CD14-positive monocyte (primary cell): ENCODE measurements at regions not wholly inside any gene's neighbourhood (a gene's known extent, or its start where the extent isn't known, plus 50 kb on each side); places are given as distances from the start of the nearest gene placed in this dataset.

Experiments used
- DNase-seq, 3 donors: peaks; one replicate each; pipeline ENCODE4 v3.0.0-alpha.2; 2011 to 2022
- H2AFZ ChIP-seq: 2 replicates; pipeline ENCODE4 v1.6.0; 2012; ENCODE audit warnings: mild to moderate bottlenecking, low read depth, low read length, inconsistent platforms; ENCODE audit not compliant: insufficient read depth, poor library complexity, severe bottlenecking
- H3K27ac ChIP-seq, 2 donors: 1 replicate in 1 of 2; 2 replicates in 1 of 2; pipeline ENCODE4 v1.5.1; 2012 to 2013; ENCODE audit warnings: low read length in 2 of 2, control low read depth in 1 of 2, inconsistent platforms in 1 of 2, low read depth in 1 of 2, mild to moderate bottlenecking in 1 of 2
- H3K27me3 ChIP-seq, 2 donors: one replicate each; pipeline versions ENCODE4 v1.6.0 to v1.6.1; 2011 to 2013; ENCODE audit warnings: low read length in 2 of 2; ENCODE audit not compliant: control insufficient read depth in 2 of 2, insufficient read depth in 2 of 2
- H3K36me3 ChIP-seq, 2 donors: replicated peaks in 1 of 2; 1 replicate in 1 of 2; 2 replicates in 1 of 2; pipeline versions ENCODE4 v1.5.1 to v1.6.1; 2012 to 2013; ENCODE audit warnings: low read length in 2 of 2, control low read depth in 1 of 2, inconsistent platforms in 1 of 2, mild to moderate bottlenecking in 1 of 2; ENCODE audit not compliant: insufficient read depth in 2 of 2, control insufficient read depth in 1 of 2
- H3K4me1 ChIP-seq, 2 donors: 1 replicate in 1 of 2; 2 replicates in 1 of 2; pipeline versions ENCODE4 v1.5.1 to v1.6.1; 2012 to 2013; ENCODE audit warnings: low read length in 2 of 2, control low read depth in 1 of 2, inconsistent platforms in 1 of 2, mild to moderate bottlenecking in 1 of 2, moderate library complexity in 1 of 2; ENCODE audit not compliant: insufficient read depth in 2 of 2, control insufficient read depth in 1 of 2
- H3K4me2 ChIP-seq: replicated peaks from 2 replicates; pipeline ENCODE3; 2012; ENCODE audit warnings: low read length, moderate library complexity, mild to moderate bottlenecking; ENCODE audit not compliant: poor library complexity, severe bottlenecking; ENCODE audit errors: extremely low read depth
- H3K4me3 ChIP-seq, 3 experiments: fragments of 200-600 bp in 1 of 3; sonication (generic) in 1 of 3; replicated peaks in 1 of 3; 1 replicate in 2 of 3; 2 replicates in 1 of 3; pipeline ENCODE4 v1.5.1; 2011 to 2013; ENCODE audit warnings: low read length in 3 of 3, mild to moderate bottlenecking in 3 of 3, control low read depth in 2 of 3, low read depth in 2 of 3, inconsistent platforms in 1 of 3, moderate library complexity in 1 of 3
- H3K79me2 ChIP-seq: 2 replicates; pipeline ENCODE4 v1.6.0; 2012; ENCODE audit warnings: mild to moderate bottlenecking, control low read depth, inconsistent platforms, low read length, moderate library complexity; ENCODE audit not compliant: insufficient read depth
- H3K9ac ChIP-seq: 2 replicates; pipeline ENCODE4 v1.6.0; 2017; ENCODE audit warnings: low read length, mild to moderate bottlenecking; ENCODE audit not compliant: insufficient read depth, poor library complexity, severe bottlenecking
- H3K9me3 ChIP-seq, 2 donors: replicated peaks in 1 of 2; 1 replicate in 1 of 2; 2 replicates in 1 of 2; pipeline versions ENCODE4 v1.5.1 to v1.6.1; 2012 to 2013; ENCODE audit warnings: low read length in 2 of 2, control low read depth in 1 of 2; ENCODE audit not compliant: control insufficient read depth in 1 of 2, insufficient read depth in 1 of 2
- H4K20me1 ChIP-seq: 2 replicates; pipeline ENCODE4 v1.6.0; 2012; ENCODE audit warnings: mild to moderate bottlenecking, low read length, control low read depth, moderate library complexity; ENCODE audit not compliant: insufficient read depth
- H3K27ac Mint-ChIP-seq, 7 donors: one replicate each; pipeline ENCODE4 v1.8.0; 2020; ENCODE audit warnings: mild to moderate bottlenecking in 7 of 7, mixed read lengths in 7 of 7, moderate library complexity in 6 of 7, inconsistent platforms in 2 of 7
- H3K27me3 Mint-ChIP-seq, 3 donors: one replicate each; pipeline ENCODE4 v1.8.0; 2021 to 2022; ENCODE audit warnings: low read depth in 3 of 3, mild to moderate bottlenecking in 3 of 3, mixed read lengths in 3 of 3, moderate library complexity in 3 of 3, inconsistent platforms in 1 of 3
- H3K36me3 Mint-ChIP-seq, 2 donors: one replicate each; pipeline ENCODE4 v1.8.0; 2020; ENCODE audit warnings: mixed read lengths in 2 of 2, inconsistent platforms in 1 of 2, mild to moderate bottlenecking in 1 of 2
- H3K4me1 Mint-ChIP-seq: one replicate; pipeline ENCODE4 v1.8.0; 2020; ENCODE audit warnings: mild to moderate bottlenecking, mixed read lengths
- H3K4me3 Mint-ChIP-seq, 2 donors: one replicate each; pipeline ENCODE4 v1.8.0; 2020; ENCODE audit warnings: mild to moderate bottlenecking in 2 of 2, mixed read lengths in 2 of 2, moderate library complexity in 1 of 2
- H3K9me3 Mint-ChIP-seq, 7 donors: one replicate each; pipeline ENCODE4 v1.8.0; 2020 to 2022; ENCODE audit warnings: mixed read lengths in 7 of 7, mild to moderate bottlenecking in 6 of 7, moderate library complexity in 6 of 7, inconsistent platforms in 2 of 7
- CTCF ChIP-seq: fragments of 200-600 bp; IDR thresholded peaks from one replicate; pipeline ENCODE4 v1.8.0; 2022; ENCODE audit warnings: antibody characterized with exemption, mild to moderate bottlenecking
- WGBS: methylation state at CpG from one replicate; pipeline ENCODE4 v1.1.5; 2013; ENCODE audit warnings: missing lambda C conversion rate; ENCODE audit not compliant: insufficient coverage; 5-methylcytosine and 5-hydroxymethylcytosine counted together
- intact Hi-C, 2 donors: fragments of 100-400 bp; cut with micrococcal nuclease; formaldehyde crosslinking; loops; one replicate each; pipeline versions ENCODE4 v1.15.0 to v1.15.1; 2023

- no CpG with 5 or more reads among the region's 5 CpGs for WGBS
- no peak for TF ChIP-seq CTCF
- peaks cover 2 to 8% (median 4%) of the 10 kb centered on the region in 7 donors for H3K9me3 Mint-ChIP-seq
These were observed 294.8 kb upstream of the KIF2A start for GRCh38 chr5:62011089-62011664.

GRCh38 chr5:62017092-62017491 lies 288.9 kb upstream of the KIF2A start:
- DNase-seq, result no peak
- H3K4me1 Mint-ChIP-seq, result no peaks in the 10 kb centered on the region

More at GRCh38 chr5:62011089-62011664, 294.8 kb upstream of the KIF2A start:
- H3K27me3 ChIP-seq, result no peaks in the 10 kb centered on the region
- intact Hi-C loops, result no loop called here
- H3K9ac ChIP-seq, result no peak overlapping the region
- no peak overlapping the region for H2AFZ ChIP-seq
- H3K4me1 ChIP-seq, result no peaks in the 10 kb centered on the region
- no peak overlapping the region for H3K4me3 ChIP-seq
- no peaks in the 10 kb centered on the region for H3K79me2 ChIP-seq
- Mint-ChIP-seq H3K27me3 (peaks cover 0 to 8% (median 7%) of the 10 kb centered on the region in 3 donors), H3K36me3 (no peaks in the 10 kb centered on the region), H3K4me1 (no peaks in the 10 kb centered on the region), H3K27ac (no peak overlapping the region), H3K4me3 (no peak overlapping the region)
- no peaks in the 10 kb centered on the region for H3K9me3 ChIP-seq
- H3K36me3 ChIP-seq, result no peaks in the 10 kb centered on the region
- H4K20me1 ChIP-seq, result no peaks in the 10 kb centered on the region
- no peak overlapping the region for H3K4me2 ChIP-seq
- no peak overlapping the region for H3K27ac ChIP-seq
- no peak for DNase-seq

More at GRCh38 chr5:62017092-62017491, 288.9 kb upstream of the KIF2A start:
- Histone ChIP-seq H3K27me3 (no peaks in the 10 kb centered on the region), H3K36me3 (no peaks in the 10 kb centered on the region), H3K27ac (no peak overlapping the region), H3K4me1 (no peaks in the 10 kb centered on the region), H3K9ac (no peak overlapping the region), H3K79me2 (no peaks in the 10 kb centered on the region), H3K9me3 (no peaks in the 10 kb centered on the region), H3K4me2 (no peak overlapping the region), H3K4me3 (no peak overlapping the region), H2AFZ (no peak overlapping the region), H4K20me1 (no peaks in the 10 kb centered on the region)
- Mint-ChIP-seq H3K27me3 (peaks cover 0 to 5% (median 5%) of the 10 kb centered on the region in 3 donors), H3K27ac (no peak overlapping the region), H3K36me3 (no peaks in the 10 kb centered on the region), H3K4me3 (no peak overlapping the region), H3K9me3 (peaks cover 0 to 11% (median 7%) of the 10 kb centered on the region in 7 donors)
- intact Hi-C loops, result no loop called here
- no CpG with 5 or more reads among the region's 1 CpG for WGBS
- no peak for TF ChIP-seq CTCF
